ENCODE measurements at regions not wholly inside any gene's neighbourhood (a gene's known extent, or its start where the extent isn't known, plus 50 kb on each side); places are given as distances from the start of the nearest gene placed in this dataset.

- no peak for ATAC-seq
- H3K36me3 ChIP-seq (ENCODE audit: low read depth): no peaks in the 10 kb centered on the region
- no peak overlapping the region for H3K4me3 ChIP-seq
- intact Hi-C loops (cut with DNase I, micrococcal nuclease): no loop called here
- TF ChIP-seq, protein P1, sequence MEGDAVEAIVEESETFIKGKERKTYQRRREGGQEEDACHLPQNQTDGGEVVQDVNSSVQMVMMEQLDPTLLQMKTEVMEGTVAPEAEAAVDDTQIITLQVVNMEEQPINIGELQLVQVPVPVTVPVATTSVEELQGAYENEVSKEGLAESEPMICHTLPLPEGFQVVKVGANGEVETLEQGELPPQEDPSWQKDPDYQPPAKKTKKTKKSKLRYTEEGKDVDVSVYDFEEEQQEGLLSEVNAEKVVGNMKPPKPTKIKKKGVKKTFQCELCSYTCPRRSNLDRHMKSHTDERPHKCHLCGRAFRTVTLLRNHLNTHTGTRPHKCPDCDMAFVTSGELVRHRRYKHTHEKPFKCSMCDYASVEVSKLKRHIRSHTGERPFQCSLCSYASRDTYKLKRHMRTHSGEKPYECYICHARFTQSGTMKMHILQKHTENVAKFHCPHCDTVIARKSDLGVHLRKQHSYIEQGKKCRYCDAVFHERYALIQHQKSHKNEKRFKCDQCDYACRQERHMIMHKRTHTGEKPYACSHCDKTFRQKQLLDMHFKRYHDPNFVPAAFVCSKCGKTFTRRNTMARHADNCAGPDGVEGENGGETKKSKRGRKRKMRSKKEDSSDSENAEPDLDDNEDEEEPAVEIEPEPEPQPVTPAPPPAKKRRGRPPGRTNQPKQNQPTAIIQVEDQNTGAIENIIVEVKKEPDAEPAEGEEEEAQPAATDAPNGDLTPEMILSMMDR (IDR thresholded peaks at IDR 0.05): no peak
- no peak for DNase-seq
- H3K9me3 ChIP-seq: no peaks in the 10 kb centered on the region
- H3K4me1 ChIP-seq (ENCODE audit: low read depth): no peaks in the 10 kb centered on the region
Observed at GRCh38 chr2:151197184-151198108, 64.2 kb downstream of the RBM43 start.

DNA sequence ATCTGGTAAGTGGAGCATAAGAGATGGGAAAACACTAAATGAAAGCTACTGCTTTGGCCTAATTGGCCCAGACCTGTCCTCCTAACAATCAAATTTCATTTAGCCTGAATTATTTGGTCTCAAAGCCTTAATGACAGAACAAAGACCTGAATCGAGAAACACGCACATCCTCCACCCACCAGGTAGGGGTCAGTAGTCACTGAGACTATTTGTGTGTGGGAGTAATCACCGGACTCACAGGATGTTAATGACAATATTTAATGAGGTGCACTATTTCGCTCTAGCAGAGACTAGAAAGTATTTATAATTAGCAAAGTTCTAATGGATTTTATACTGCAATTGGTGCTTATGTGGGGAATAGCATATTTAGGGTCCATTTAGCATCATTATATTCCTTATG lies 68.1 kb downstream of the RBM43 start:
- ATAC-seq (no peak), DNase-seq (no peak)
- Histone ChIP-seq H3K4me1 (ENCODE audit: low read depth) (no peaks in the 10 kb centered on the region), H3K4me3 (no peak overlapping the region), H3K9me3 (no peaks in the 10 kb centered on the region), H3K36me3 (ENCODE audit: low read depth) (no peaks in the 10 kb centered on the region)
- TF ChIP-seq, protein P1 (IDR thresholded peaks at IDR 0.05): no peak
- intact Hi-C loops (cut with DNase I, micrococcal nuclease): no loop called here

DNA sequence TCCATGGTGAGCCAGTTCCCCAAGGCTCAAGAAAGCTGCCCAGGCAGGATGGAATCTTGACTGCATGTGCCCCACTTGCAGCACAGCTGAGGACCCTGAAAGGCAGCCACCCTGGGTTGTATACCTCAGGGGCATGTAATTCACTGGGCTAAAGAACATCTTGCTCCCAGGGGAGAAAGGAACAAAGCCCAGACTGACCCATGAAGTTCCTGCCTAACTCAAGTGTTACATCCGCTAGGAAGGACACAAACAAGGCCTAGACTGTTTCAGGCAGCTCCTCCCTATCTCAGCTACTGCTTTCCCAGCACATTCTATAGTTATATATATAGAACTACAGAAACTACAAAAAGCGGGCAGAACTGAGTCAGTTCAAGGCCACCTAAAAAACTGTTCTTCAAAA lies 69.0 kb downstream of the RBM43 start:
- TF ChIP-seq, protein P1 (IDR thresholded peaks at IDR 0.05): no peak
- Histone ChIP-seq H3K4me3 (no peak overlapping the region), H3K4me1 (ENCODE audit: low read depth) (no peaks in the 10 kb centered on the region), H3K36me3 (ENCODE audit: low read depth) (no peaks in the 10 kb centered on the region), H3K9me3 (no peaks in the 10 kb centered on the region)
- intact Hi-C loops (cut with DNase I, micrococcal nuclease): no loop called here
- no peak for DNase-seq
- no peak for ATAC-seq

- no peak for ATAC-seq
- no peak for DNase-seq
- intact Hi-C loops (cut with DNase I, micrococcal nuclease): no loop called here
Observed at GRCh38 chr2:151191001-151191400, 70.7 kb downstream of the RBM43 start.

DNA sequence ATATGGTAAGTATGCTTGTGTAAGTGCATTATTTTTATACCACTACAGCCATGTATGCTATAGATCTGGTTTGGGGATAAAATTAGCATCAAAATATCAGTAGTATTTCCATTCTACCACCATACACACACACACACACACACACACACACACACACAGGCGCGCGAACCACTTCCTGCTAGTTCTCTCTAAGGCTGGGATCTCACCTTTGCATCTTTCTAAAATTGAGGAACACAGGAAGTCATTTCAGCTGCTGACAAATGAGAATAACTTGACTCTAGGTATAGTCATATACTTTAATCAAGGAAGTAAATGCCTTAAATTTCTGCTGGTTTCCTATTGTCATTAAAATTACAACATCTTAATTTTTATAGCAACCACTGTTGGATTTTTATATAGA lies 72.5 kb downstream of the RBM43 start:
- no peak for DNase-seq
- no peaks in the 10 kb centered on the region for H3K9me3 ChIP-seq
- no peaks in the 10 kb centered on the region for H3K4me1 ChIP-seq (ENCODE audit: low read depth)
- no peaks in the 10 kb centered on the region for H3K36me3 ChIP-seq (ENCODE audit: low read depth)
- TF ChIP-seq, protein P1 (IDR thresholded peaks at IDR 0.05): no peak
- intact Hi-C loops (cut with DNase I, micrococcal nuclease): no loop called here
- no peak overlapping the region for H3K4me3 ChIP-seq
- no peak for ATAC-seq

More at GRCh38 chr2:151191001-151191400, 70.7 kb downstream of the RBM43 start:
- H3K9me3 ChIP-seq: no peaks in the 10 kb centered on the region
- H3K4me1 ChIP-seq (ENCODE audit: low read depth): no peaks in the 10 kb centered on the region
- H3K36me3 ChIP-seq (ENCODE audit: low read depth): no peaks in the 10 kb centered on the region
- H3K4me3 ChIP-seq: no peak overlapping the region
- TF ChIP-seq, protein P1 (IDR thresholded peaks at IDR 0.05): no peak

Data from mucosa of descending colon (tissue), 3 donors.